ENCODE measurements at regions not wholly inside any gene's neighbourhood (a gene's known extent, or its start where the extent isn't known, plus 50 kb on each side); places are given as distances from the start of the nearest gene placed in this dataset.

GRCh38 chr10:78706256-78706655 lies 362.5 kb upstream of the ZMIZ1 start:
- POLR2A ChIA-PET = interaction anchor here (0.6 kb wide), 1 partner anchor 332 kb away, joined by 7 read pairs; no protein-coding TSS in a partner anchor
- no peak for TF ChIP-seq CTCF (IDR thresholded peaks at IDR 0.05; ENCODE audit: control extremely low read depth, extremely low read depth, low read depth, missing control alignments)
- no peak for DNase-seq (ENCODE audit: extremely low spot score)
- CTCF ChIA-PET = no interaction called here

DNA sequence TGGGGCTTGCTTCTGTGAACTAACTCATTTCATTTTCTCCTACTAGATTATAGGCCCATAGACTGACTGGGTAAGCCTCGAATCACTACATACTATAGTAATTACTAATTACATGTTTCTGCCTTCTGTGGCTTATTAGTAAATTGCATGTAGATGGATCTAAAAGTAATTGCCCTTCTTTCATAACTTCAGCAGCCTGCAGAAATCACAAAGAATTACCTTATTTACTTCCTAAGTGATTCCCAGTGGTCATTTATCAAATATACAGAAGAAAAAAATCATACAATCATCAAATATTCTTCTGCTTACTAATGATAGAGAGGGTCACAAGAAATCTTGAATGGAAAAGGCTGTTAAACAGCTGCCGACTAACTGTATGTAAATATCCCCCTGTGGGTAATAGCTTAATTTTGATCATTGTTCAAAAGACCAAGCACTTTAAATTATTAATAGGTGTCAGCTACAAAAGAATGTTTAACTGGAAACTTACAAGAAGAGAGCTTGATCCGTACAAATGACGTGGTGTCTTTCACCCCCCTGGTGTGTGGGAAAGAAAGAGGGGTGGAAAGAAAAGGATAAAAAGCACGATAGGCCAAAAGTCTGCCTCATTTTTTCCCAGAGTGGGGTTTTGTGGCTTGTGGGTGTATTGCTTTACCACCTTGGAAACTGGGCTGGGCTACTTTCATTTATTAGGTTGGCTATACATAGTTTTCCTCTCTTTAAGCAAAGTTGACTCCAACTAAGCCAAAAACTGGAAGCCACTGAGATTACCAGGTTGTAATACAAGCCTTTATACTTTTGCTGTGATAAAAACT lies 361.8 kb upstream of the ZMIZ1 start:
- ChIA-PET CTCF (no interaction called here), POLR2A (no interaction called here)
- no peak for TF ChIP-seq CTCF (IDR thresholded peaks at IDR 0.05; ENCODE audit: control extremely low read depth, extremely low read depth, low read depth, missing control alignments)
- DNase-seq (ENCODE audit: extremely low spot score) = no peak

DNA sequence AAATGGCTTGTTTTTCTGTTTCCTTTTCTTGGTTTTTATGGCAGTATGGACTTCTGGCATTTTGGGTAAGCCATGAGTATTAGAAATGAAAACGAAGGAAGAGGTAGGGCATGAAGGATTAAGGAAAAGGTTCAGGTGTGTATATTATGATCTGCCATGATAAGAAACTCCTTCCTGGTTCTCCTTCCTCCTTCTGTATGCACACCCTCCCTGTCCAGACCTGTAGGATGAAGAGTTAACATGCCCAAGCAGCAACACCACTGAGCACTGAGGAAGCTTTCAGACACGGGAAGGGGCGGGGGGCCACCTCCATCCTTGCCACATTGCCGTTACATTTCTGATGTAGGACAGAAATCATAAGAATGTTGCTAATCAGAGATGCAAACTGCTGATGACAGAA lies 361.0 kb upstream of the ZMIZ1 start:
- POLR2A ChIA-PET = no interaction called here
- CTCF ChIA-PET = no interaction called here
- no peak for DNase-seq (ENCODE audit: extremely low spot score)
- TF ChIP-seq CTCF (IDR thresholded peaks at IDR 0.05; ENCODE audit: control extremely low read depth, extremely low read depth, low read depth, missing control alignments) = no peak

DNA sequence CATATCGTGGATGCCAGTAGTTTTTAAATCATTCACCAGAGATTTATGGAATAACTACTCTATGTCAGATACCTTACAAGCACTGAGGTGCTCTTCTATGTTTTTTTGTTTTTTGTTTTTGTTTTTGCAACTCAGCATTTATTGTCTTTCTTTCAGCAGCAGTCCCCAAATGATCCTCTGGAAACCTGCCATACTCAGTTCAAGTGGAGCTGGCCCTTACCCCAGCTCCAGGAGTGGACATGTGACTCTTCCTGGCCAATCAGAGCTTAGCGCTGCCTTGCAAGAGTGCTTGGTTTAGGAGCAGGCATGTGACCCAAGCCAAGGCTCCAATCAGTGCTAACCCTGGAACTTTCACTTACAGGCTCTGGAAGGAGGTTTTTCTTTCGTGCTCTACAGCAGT lies 356.6 kb upstream of the ZMIZ1 start:
- ChIA-PET CTCF (no interaction called here), POLR2A (no interaction called here)
- no peak for DNase-seq (ENCODE audit: extremely low spot score)
- TF ChIP-seq CTCF (IDR thresholded peaks at IDR 0.05; ENCODE audit: control extremely low read depth, extremely low read depth, low read depth, missing control alignments) = no peak

DNA sequence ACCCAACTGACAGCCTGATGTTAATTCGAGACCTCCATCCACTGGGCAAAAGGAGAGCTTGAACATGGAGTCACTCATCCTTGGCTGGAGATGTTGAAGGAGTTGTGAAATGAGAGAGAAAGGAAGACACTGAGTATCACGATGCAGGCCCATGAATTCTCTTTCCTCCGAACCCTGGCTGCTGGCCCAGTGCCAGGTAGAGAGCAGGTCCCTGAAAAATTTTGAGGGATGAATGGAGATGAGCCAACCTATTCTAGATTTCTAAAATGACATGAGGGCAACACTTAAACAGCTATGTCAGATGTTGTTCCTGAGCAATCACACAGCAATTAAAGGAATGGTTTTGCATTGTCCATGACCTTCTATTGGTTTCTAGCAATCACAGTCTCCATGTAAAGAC lies 355.1 kb upstream of the ZMIZ1 start:
- no peak for TF ChIP-seq CTCF (IDR thresholded peaks at IDR 0.05; ENCODE audit: control extremely low read depth, extremely low read depth, low read depth, missing control alignments)
- ChIA-PET CTCF (no interaction called here), POLR2A (no interaction called here)
- DNase-seq (ENCODE audit: extremely low spot score) = no peak

DNA sequence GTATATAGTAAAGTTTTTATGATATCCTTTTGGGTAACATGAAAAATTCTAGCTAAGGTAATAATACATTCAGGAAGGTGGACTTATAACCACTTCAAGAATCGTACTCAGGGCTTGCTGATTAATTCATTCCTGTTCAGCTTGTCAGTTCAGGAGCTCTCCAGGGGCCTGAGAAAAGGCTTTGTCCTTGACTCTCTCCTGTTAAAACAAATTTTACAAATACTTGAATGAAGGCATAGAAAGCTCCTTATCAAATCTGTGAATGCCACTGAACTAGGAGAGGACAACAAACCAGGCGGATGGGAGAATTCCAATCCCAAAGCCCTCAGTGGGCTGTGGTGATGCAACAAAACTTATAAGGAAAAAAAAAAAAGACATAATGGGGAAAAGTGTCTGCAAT lies 354.5 kb upstream of the ZMIZ1 start:
- no peak for DNase-seq (ENCODE audit: extremely low spot score)
- ChIA-PET POLR2A (no interaction called here), CTCF (no interaction called here)
- TF ChIP-seq CTCF (IDR thresholded peaks at IDR 0.05; ENCODE audit: control extremely low read depth, extremely low read depth, low read depth, missing control alignments) = no peak

Data from GM10248 (cell line).